ENCODE measurements at regions not wholly inside any gene's neighbourhood (a gene's known extent, or its start where the extent isn't known, plus 50 kb on each side); places are given as distances from the start of the nearest gene placed in this dataset.

DNA sequence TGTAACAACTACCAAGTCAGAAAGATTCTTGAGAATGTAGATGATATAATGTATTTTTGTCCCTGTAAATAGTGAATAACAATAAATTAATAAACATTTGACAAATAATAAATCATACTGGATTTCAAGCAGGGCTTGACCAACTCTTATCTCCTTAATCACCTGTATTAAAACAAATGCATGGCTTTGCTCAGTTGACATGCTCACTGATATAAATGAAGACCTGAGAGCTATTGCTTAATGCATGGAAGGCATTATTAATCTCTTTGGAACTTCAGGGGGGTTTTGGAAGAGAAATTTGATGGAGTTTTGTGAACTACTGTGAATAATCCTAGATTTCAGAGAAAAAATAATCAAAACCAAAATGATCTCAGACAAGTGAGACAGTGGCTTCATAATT lies 1420.4 kb upstream of the TENM4 start:
- no peaks in the 10 kb centered on the region for H3K9me3 ChIP-seq (replicated peaks; ENCODE audit: control insufficient read depth, insufficient read depth, low read length)
- FAIRE-seq (no peak), ATAC-seq (no peak), DNase-seq (ENCODE audit: low read depth, low spot score) (no peak)
- ChIA-PET CTCF (no interaction called here), POLR2A (no interaction called here), SMC1A (ENCODE audit: uncharacterized antibody, unreplicated experiment) (interaction anchor here (1.6 kb wide), 1 partner anchor 12 kb away, joined by 4 read pairs; no protein-coding TSS in a partner anchor), RAD21 (ENCODE audit: unreplicated experiment) (no interaction called here)
- H3K27ac ChIP-seq (ENCODE audit: control insufficient read depth, insufficient read depth): no peak overlapping the region
- no peaks in the 10 kb centered on the region for H3K36me3 ChIP-seq (ENCODE audit: control insufficient read depth in 2 of 2, insufficient read depth in 2 of 2, low read length in 1 of 2)
- H3K27me3 ChIP-seq (replicated peaks in 1 of 2; ENCODE audit: control insufficient read depth in 2 of 2, insufficient read depth in 2 of 2, low read length in 1 of 2): no peaks in the 10 kb centered on the region; a peak in 1 of 4 replicates
- no peaks in the 10 kb centered on the region for H3K79me2 ChIP-seq (ENCODE audit: control insufficient read depth, insufficient read depth, low read length)
- H3K4me2 ChIP-seq (ENCODE audit: control insufficient read depth, insufficient read depth): no peak overlapping the region
- H3K4me3 ChIP-seq: no peak overlapping the region
- no peak overlapping the region for H2AFZ ChIP-seq (ENCODE audit: control insufficient read depth, low read depth, low read length)
- in situ Hi-C loops (cut with MboI) (no loop called here), intact Hi-C loops (cut with micrococcal nuclease; ENCODE audit: unreplicated experiment) (no loop called here)
- no peak overlapping the region for H3K9ac ChIP-seq (ENCODE audit: control insufficient read depth, insufficient read depth, low read length)
- no peaks in the 10 kb centered on the region for H3K4me1 ChIP-seq (ENCODE audit: control insufficient read depth, insufficient read depth, low read length)
- no peaks in the 10 kb centered on the region for H4K20me1 ChIP-seq (ENCODE audit: control insufficient read depth, insufficient read depth)
- no TSS peak for BruUV-seq (replicated peaks)
- TF ChIP-seq HDGF (IDR thresholded peaks at IDR 0.05): no peak
- no peak for TF ChIP-seq KDM1A (IDR thresholded peaks at IDR 0.05; ENCODE audit: borderline replicate concordance)
- TF ChIP-seq STAT3 (IDR thresholded peaks at IDR 0.05; ENCODE audit: low read depth, low read length): no peak
- no peak for TF ChIP-seq NFIC (IDR thresholded peaks at IDR 0.05; ENCODE audit: low read depth, low read length)
- no peak for TF ChIP-seq ZZZ3 (IDR thresholded peaks at IDR 0.05; ENCODE audit: control insufficient read depth, insufficient read length, low read depth)
- TF ChIP-seq ELK1 (IDR thresholded peaks at IDR 0.05; ENCODE audit: low read depth, low read length): no peak
- TF ChIP-seq E4F1 (IDR thresholded peaks at IDR 0.05; ENCODE audit: borderline replicate concordance, partially characterized antibody): no peak
- TF ChIP-seq CEBPB (IDR thresholded peaks at IDR 0.05; ENCODE audit: borderline replicate concordance in 1 of 2, low read depth in 2 of 2, low read length in 2 of 2): no peak
- TF ChIP-seq SUPT20H (IDR thresholded peaks at IDR 0.05; ENCODE audit: borderline replicate concordance, control insufficient read depth, low read depth, low read length): no peak
- TF ChIP-seq CHD4 (IDR thresholded peaks at IDR 0.05): no peak
- TF ChIP-seq STAT1 (conservative IDR thresholded peaks at IDR 0.05): no peak
- TF ChIP-seq, protein P1, sequence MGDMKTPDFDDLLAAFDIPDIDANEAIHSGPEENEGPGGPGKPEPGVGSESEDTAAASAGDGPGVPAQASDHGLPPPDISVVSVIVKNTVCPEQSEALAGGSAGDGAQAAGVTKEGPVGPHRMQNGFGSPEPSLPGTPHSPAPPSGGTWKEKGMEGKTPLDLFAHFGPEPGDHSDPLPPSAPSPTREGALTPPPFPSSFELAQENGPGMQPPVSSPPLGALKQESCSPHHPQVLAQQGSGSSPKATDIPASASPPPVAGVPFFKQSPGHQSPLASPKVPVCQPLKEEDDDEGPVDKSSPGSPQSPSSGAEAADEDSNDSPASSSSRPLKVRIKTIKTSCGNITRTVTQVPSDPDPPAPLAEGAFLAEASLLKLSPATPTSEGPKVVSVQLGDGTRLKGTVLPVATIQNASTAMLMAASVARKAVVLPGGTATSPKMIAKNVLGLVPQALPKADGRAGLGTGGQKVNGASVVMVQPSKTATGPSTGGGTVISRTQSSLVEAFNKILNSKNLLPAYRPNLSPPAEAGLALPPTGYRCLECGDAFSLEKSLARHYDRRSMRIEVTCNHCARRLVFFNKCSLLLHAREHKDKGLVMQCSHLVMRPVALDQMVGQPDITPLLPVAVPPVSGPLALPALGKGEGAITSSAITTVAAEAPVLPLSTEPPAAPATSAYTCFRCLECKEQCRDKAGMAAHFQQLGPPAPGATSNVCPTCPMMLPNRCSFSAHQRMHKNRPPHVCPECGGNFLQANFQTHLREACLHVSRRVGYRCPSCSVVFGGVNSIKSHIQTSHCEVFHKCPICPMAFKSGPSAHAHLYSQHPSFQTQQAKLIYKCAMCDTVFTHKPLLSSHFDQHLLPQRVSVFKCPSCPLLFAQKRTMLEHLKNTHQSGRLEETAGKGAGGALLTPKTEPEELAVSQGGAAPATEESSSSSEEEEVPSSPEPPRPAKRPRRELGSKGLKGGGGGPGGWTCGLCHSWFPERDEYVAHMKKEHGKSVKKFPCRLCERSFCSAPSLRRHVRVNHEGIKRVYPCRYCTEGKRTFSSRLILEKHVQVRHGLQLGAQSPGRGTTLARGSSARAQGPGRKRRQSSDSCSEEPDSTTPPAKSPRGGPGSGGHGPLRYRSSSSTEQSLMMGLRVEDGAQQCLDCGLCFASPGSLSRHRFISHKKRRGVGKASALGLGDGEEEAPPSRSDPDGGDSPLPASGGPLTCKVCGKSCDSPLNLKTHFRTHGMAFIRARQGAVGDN (IDR thresholded peaks at IDR 0.05): no peak
- no peak for TF ChIP-seq TARDBP (IDR thresholded peaks at IDR 0.05; ENCODE audit: borderline replicate concordance)
- no peak for TF ChIP-seq EP300 (IDR thresholded peaks at IDR 0.05; ENCODE audit: borderline replicate concordance in 1 of 2, control insufficient read depth in 1 of 2, low read depth in 2 of 2, low read length in 2 of 2)
- TF ChIP-seq FOXM1 (IDR thresholded peaks at IDR 0.05; ENCODE audit: low read depth, low read length): no peak
- no peak for TF ChIP-seq BMI1 (IDR thresholded peaks at IDR 0.05; ENCODE audit: borderline replicate concordance)
- TF ChIP-seq PKNOX1 (IDR thresholded peaks at IDR 0.05): no peak
